Upper lobe of left lung (tissue), 6 donors: ENCODE measurements at regions not wholly inside any gene's neighbourhood (a gene's known extent, or its start where the extent isn't known, plus 50 kb on each side); places are given as distances from the start of the nearest gene placed in this dataset.

ENCODE experiments used
- ATAC-seq, 2 donors: fragments of 200-7000 bp; cut with Tn5 transposase; one replicate each; pipeline ENCODE4 v1.9.1; 2022; ENCODE audit warnings: mild to moderate bottlenecking in 2 of 2, moderate library complexity in 2 of 2; ENCODE audit not compliant: low FRiP score in 2 of 2
- DNase-seq, 2 donors: peaks; one replicate each; pipeline ENCODE4 v3.0.0-alpha.2; 2019 to 2020
- H3K27ac ChIP-seq, 4 donors: fragments of 200-600 bp; sonication (generic); one replicate each; pipeline ENCODE4 v1.5.1; 2016 to 2019
- H3K27me3 ChIP-seq, 4 donors: fragments of 200-600 bp; sonication (generic); one replicate each; pipeline ENCODE4 v1.5.1; 2017 to 2019
- H3K36me3 ChIP-seq, 4 donors: fragments of 200-600 bp; sonication (generic); one replicate each; pipeline ENCODE4 v1.5.1; 2016 to 2019
- H3K4me1 ChIP-seq, 4 donors: fragments of 200-600 bp; sonication (generic); one replicate each; pipeline ENCODE4 v1.5.1; 2018 to 2019
- H3K4me3 ChIP-seq, 4 donors: fragments of 200-600 bp; sonication (generic); one replicate each; pipeline ENCODE4 v1.5.1; 2017 to 2019; ENCODE audit warnings: mild to moderate bottlenecking in 2 of 4, moderate library complexity in 1 of 4
- H3K9me3 ChIP-seq, 4 donors: fragments of 200-600 bp; sonication (generic); one replicate each; pipeline ENCODE4 v1.5.1; 2018 to 2019
- EP300 ChIP-seq, 4 donors: sonication (generic); formaldehyde crosslinking; IDR thresholded peaks; one replicate each; pipeline ENCODE4 v1.5.1; 2017; ENCODE audit warnings: antibody characterized with exemption in 4 of 4, control low read depth in 2 of 4
- POLR2A ChIP-seq, 4 donors: fragments of 450-650 bp; IDR thresholded peaks; one replicate each; pipeline ENCODE4 v1.5.1; 2016 to 2017; ENCODE audit warnings: antibody characterized with exemption in 4 of 4, mild to moderate bottlenecking in 2 of 4
- POLR2AphosphoS5 ChIP-seq, 2 donors: sonication (generic); formaldehyde crosslinking; IDR thresholded peaks; one replicate each; pipeline ENCODE4 v1.5.1; 2017; ENCODE audit warnings: antibody characterized with exemption in 2 of 2
- WGBS, 2 donors: methylation state at CpG; one replicate each; pipeline ENCODE4 v1.1.5; 2017 to 2018; 5-methylcytosine and 5-hydroxymethylcytosine counted together
- TF ChIP-seq, protein P1 (sequence below), 6 experiments: fragments of 450-650 bp in 4 of 6; fragments of 200-600 bp in 2 of 6; sonication (generic) in 2 of 6; IDR thresholded peaks; one replicate each; pipeline ENCODE4 v1.5.1; 2016 to 2019; ENCODE audit warnings: antibody characterized with exemption in 6 of 6
- donor health status: DM: no; HTN: no; CAD: no; lungs with moderate emphysema.
- donor health status: DM: no; HTN: yes; CAD: no; lungs with severe emphysema.

DNA sequence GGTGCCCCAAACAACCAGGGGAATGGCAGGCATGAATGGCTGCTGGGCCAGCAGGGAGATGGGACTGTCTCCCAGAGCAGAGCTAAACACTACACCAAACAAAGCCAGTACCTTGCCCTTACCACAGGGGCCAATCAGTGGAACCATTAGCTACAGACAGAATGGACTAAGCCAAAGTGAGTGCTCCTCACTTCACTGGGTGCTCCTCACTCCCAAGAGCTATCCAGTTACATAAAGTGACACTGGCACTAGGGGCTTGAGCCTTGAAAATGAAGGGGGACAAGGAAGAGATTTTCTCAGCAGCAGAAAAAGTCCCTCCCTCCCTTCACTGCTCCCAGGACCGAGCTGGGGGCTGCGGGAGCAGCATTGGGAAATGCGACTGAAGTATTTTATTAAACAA lies 110.9 kb upstream of the SHB start:
- peaks cover 0 to 11% (median 0%) of the 10 kb centered on the region in 4 donors for H3K4me1 ChIP-seq
- 98 to 100% methylated on average over 3 of the region's 3 CpGs for WGBS, 2 donors
- no peak overlapping the region for H3K4me3 ChIP-seq
- H3K9me3 ChIP-seq = no peaks in the 10 kb centered on the region
- no peaks in the 10 kb centered on the region for H3K27me3 ChIP-seq
- H3K27ac ChIP-seq = no peak overlapping the region
- no peaks in the 10 kb centered on the region for H3K36me3 ChIP-seq
- ATAC-seq (no peak), DNase-seq (no peak)
- no peak for TF ChIP-seq POLR2A (IDR thresholded peaks at IDR 0.05)
- TF ChIP-seq, protein P1, sequence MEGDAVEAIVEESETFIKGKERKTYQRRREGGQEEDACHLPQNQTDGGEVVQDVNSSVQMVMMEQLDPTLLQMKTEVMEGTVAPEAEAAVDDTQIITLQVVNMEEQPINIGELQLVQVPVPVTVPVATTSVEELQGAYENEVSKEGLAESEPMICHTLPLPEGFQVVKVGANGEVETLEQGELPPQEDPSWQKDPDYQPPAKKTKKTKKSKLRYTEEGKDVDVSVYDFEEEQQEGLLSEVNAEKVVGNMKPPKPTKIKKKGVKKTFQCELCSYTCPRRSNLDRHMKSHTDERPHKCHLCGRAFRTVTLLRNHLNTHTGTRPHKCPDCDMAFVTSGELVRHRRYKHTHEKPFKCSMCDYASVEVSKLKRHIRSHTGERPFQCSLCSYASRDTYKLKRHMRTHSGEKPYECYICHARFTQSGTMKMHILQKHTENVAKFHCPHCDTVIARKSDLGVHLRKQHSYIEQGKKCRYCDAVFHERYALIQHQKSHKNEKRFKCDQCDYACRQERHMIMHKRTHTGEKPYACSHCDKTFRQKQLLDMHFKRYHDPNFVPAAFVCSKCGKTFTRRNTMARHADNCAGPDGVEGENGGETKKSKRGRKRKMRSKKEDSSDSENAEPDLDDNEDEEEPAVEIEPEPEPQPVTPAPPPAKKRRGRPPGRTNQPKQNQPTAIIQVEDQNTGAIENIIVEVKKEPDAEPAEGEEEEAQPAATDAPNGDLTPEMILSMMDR (IDR thresholded peaks at IDR 0.05) = no peak
- no peak for TF ChIP-seq POLR2AphosphoS5 (IDR thresholded peaks at IDR 0.05)
- TF ChIP-seq EP300 (IDR thresholded peaks at IDR 0.05) = no peak

DNA sequence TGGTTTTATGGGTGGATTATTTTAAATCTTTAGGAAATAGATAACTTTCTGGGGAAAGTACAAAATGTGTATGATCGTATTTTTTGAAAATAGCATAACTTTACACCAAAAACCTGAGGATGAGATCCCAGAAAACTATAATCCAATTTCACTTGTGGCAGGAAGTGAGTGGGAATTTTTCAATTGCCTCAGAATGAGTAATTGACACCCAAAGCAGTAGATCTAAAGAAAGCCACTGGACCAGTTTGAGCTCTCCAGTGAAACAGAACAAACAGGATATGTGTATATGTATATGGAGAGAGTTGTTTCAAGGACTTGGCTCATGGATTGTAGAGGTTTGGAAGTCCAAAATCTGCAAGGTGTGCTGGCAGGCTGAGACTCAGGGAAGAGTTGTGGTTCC lies 109.2 kb upstream of the SHB start:
- ATAC-seq = peak in 1 of 2 donors; percentile 47

DNA sequence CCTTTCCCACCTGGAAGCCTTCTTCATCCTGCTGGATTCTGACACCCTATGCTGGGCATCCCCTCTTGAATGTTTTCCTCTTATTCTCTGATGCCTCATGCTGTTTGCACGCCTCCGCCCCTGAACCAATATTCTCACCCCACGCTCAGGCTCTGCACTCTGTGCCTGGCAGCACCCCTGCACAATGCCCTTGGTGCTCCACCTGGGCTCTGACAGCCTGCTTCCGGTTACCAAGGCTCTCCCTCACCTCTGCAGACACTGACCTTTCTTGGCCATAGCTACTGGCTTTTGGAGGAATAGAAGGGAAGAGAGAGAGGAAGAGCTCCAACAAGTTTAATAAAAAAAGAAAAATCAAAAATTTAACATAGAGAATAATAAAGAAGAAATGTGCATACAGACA lies 108.7 kb upstream of the SHB start:
- Histone ChIP-seq H3K27me3 (no peaks in the 10 kb centered on the region), H3K9me3 (no peaks in the 10 kb centered on the region), H3K4me3 (no peak overlapping the region), H3K27ac (no peak overlapping the region), H3K36me3 (no peaks in the 10 kb centered on the region), H3K4me1 (peaks cover 0 to 11% (median 0%) of the 10 kb centered on the region in 4 donors)
- DNase-seq (no peak), ATAC-seq (no peak)
- 86% methylated on average over 4 of the region's 4 CpGs for WGBS, 2 donors
- TF ChIP-seq, protein P1 (IDR thresholded peaks at IDR 0.05) = no peak
- no peak for TF ChIP-seq EP300 (IDR thresholded peaks at IDR 0.05)
- no peak for TF ChIP-seq POLR2AphosphoS5 (IDR thresholded peaks at IDR 0.05)
- TF ChIP-seq POLR2A (IDR thresholded peaks at IDR 0.05) = no peak

More for the DNA sequence above, 109.2 kb upstream of the SHB start:
- TF ChIP-seq POLR2A (IDR thresholded peaks at IDR 0.05) (no peak), POLR2AphosphoS5 (IDR thresholded peaks at IDR 0.05) (no peak), EP300 (IDR thresholded peaks at IDR 0.05) (no peak)
- TF ChIP-seq, protein P1 (IDR thresholded peaks at IDR 0.05) = no peak
- Histone ChIP-seq H3K4me1 (peaks cover 0 to 11% (median 0%) of the 10 kb centered on the region in 4 donors), H3K9me3 (no peaks in the 10 kb centered on the region), H3K27ac (no peak overlapping the region), H3K27me3 (no peaks in the 10 kb centered on the region), H3K4me3 (no peak overlapping the region), H3K36me3 (no peaks in the 10 kb centered on the region)
- WGBS, 2 donors = 65 to 69% methylated on average over 1 of the region's 1 CpG
- peak in 1 of 2 donors; percentile 39 for DNase-seq

DNA sequence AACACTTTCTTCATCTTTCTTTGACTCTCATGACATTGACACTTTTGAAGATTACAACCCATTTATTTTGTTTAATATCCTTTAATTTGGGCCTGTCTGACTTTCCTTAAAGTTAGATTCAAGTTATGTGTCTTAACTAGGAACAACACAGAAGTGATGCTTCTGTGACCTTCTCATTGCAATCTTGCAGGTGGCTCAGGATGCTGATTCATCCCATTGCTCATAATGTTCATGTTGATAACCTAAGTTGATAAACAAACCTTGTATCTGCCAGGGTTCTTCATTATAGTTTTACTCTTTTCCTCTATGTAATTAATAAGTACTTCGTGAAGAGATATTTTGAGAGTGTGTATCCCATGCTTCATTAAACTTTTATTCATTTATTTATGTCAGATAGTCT lies 107.2 kb upstream of the SHB start:
- ATAC-seq (no peak), DNase-seq (no peak)
- Histone ChIP-seq H3K27ac (no peak overlapping the region), H3K27me3 (no peaks in the 10 kb centered on the region), H3K4me1 (peaks cover 0 to 11% (median 0%) of the 10 kb centered on the region in 4 donors), H3K9me3 (peaks cover 0 to 3% (median 1%) of the 10 kb centered on the region in 4 donors), H3K4me3 (no peak overlapping the region), H3K36me3 (no peaks in the 10 kb centered on the region)
- WGBS, 2 donors = 78 to 82% methylated on average over 1 of the region's 1 CpG
- TF ChIP-seq, protein P1 (IDR thresholded peaks at IDR 0.05) = no peak
- TF ChIP-seq EP300 (IDR thresholded peaks at IDR 0.05) (no peak), POLR2AphosphoS5 (IDR thresholded peaks at IDR 0.05) (no peak), POLR2A (IDR thresholded peaks at IDR 0.05) (no peak)

DNA sequence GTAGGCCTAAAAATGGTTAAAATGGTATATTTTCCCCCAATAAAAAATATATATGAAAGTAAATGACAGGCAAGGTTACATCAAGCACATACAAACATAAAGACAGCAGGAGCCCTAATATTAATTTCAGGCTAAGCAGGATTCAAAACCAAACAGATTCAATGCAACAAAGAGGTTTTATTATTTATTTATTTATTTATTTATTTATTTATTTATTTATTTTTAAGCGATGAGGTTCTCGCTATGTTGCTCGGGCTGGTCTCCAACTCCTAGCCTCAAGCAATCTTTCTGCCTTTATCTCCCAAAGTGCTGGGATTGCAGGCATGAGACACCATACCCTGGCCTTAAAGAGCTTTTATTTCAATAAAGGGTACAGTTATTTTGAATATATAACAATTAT lies 106.4 kb upstream of the SHB start:
- Histone ChIP-seq H3K36me3 (no peaks in the 10 kb centered on the region), H3K27ac (no peak overlapping the region), H3K27me3 (no peaks in the 10 kb centered on the region), H3K9me3 (peaks cover 0 to 11% (median 2%) of the 10 kb centered on the region in 4 donors), H3K4me1 (peaks cover 0 to 11% (median 0%) of the 10 kb centered on the region in 4 donors), H3K4me3 (no peak overlapping the region)
- no peak for DNase-seq
- TF ChIP-seq EP300 (IDR thresholded peaks at IDR 0.05) (no peak), POLR2A (IDR thresholded peaks at IDR 0.05) (no peak), POLR2AphosphoS5 (IDR thresholded peaks at IDR 0.05) (no peak)
- TF ChIP-seq, protein P1 (IDR thresholded peaks at IDR 0.05) = no peak
- ATAC-seq = no peak
- WGBS, 2 donors = 97 to 100% methylated on average over 3 of the region's 3 CpGs
